Right cardiac atrium (tissue), 5 donors: ENCODE measurements at regions not wholly inside any gene's neighbourhood (a gene's known extent, or its start where the extent isn't known, plus 50 kb on each side); places are given as distances from the start of the nearest gene placed in this dataset.
A peak's percentile ranks its signal among the peaks of the same experiment; 100 is the strongest.
"Not testable (repeated sequence)": the region's sequence is repeated elsewhere in the genome, so short reads cannot be mapped to it uniquely, and the experiment has no call there.

ENCODE experiments used
- ATAC-seq, 2 donors: fragments of 200-7000 bp; cut with Tn5 transposase; one replicate each; pipeline versions ENCODE4 v1.8.0 to v1.9.1; 2020; ENCODE audit warnings: moderate library complexity in 2 of 2, mild to moderate bottlenecking in 1 of 2
- DNase-seq, 3 donors: peaks; one replicate each; pipeline ENCODE4 v3.0.0-alpha.2; 2020
- H3K27ac ChIP-seq: one replicate; pipeline ENCODE4 v1.5.1; 2013; ENCODE audit warnings: mild to moderate bottlenecking, low read length, control low read depth, moderate library complexity
- H3K27me3 ChIP-seq: one replicate; pipeline ENCODE4 v1.6.1; 2013; ENCODE audit not compliant: control insufficient read depth, insufficient read depth
- H3K4me1 ChIP-seq: one replicate; pipeline ENCODE4 v1.6.1; 2013; ENCODE audit warnings: low read length; ENCODE audit not compliant: control insufficient read depth, insufficient read depth
- H3K4me3 ChIP-seq: one replicate; pipeline ENCODE4 v1.5.1; 2013; ENCODE audit warnings: low read length, control low read depth
- H3K9me3 ChIP-seq: one replicate; pipeline ENCODE4 v1.6.1; 2013; ENCODE audit warnings: low read length; ENCODE audit not compliant: control insufficient read depth
- WGBS: extraction: QIAGEN DNeasy Blood & Tissue Kit; methylation state at CpG from one replicate; pipeline ENCODE4 v1.1.7; 2013; 5-methylcytosine and 5-hydroxymethylcytosine counted together
- intact Hi-C, 4 donors: fragments of 100-400 bp; cut with DNase I; formaldehyde crosslinking; loops; one replicate each; pipeline versions ENCODE4 v1.11.0 to v1.14.0; 2022 to 2023
- donor health status: healthy with polysubstance abuse.
- donor health status: DM: no; HTN: yes; CAD: no.
- donor health status: DM: no; HTN: no; CAD: no.
- donor health status: DM: no; HTN: yes; CAD: no; lungs with severe emphysema.
- donor health status: DM: yes; HTN: yes; CAD: no.

GRCh38 chr6:50899306-50899870, 80.7 kb downstream of the TFAP2B start:
- no peak overlapping the region for H3K27ac ChIP-seq
- ATAC-seq (no peak), DNase-seq (no peak)
- no peaks in the 10 kb centered on the region for H3K9me3 ChIP-seq
- 71% methylated on average over 2 of the region's 2 CpGs for WGBS
- H3K27me3 ChIP-seq: no peaks in the 10 kb centered on the region
- no peaks in the 10 kb centered on the region for H3K4me1 ChIP-seq
- H3K4me3 ChIP-seq: no peak overlapping the region
- intact Hi-C loops: no loop called here

- H3K27me3 ChIP-seq: no peaks in the 10 kb centered on the region
- no peaks in the 10 kb centered on the region for H3K9me3 ChIP-seq
- no peak for DNase-seq
- no peak overlapping the region for H3K4me3 ChIP-seq
- no peak for ATAC-seq
- H3K27ac ChIP-seq: no peak overlapping the region
- intact Hi-C loops: no loop called here
- no peaks in the 10 kb centered on the region for H3K4me1 ChIP-seq
Observed at GRCh38 chr6:50902260-50902659, 83.6 kb downstream of the TFAP2B start.

GRCh38 chr6:50905297-50905696, 86.6 kb downstream of the TFAP2B start:
- Histone ChIP-seq H3K4me3 (no peak overlapping the region), H3K4me1 (no peaks in the 10 kb centered on the region), H3K27ac (no peak overlapping the region), H3K9me3 (no peaks in the 10 kb centered on the region), H3K27me3 (no peaks in the 10 kb centered on the region)
- DNase-seq (no peak), ATAC-seq (no peak)
- intact Hi-C loops: no loop called here
- WGBS: 65% methylated on average over 5 of the region's 5 CpGs

GRCh38 chr6:50907565-50907964, 88.9 kb downstream of the TFAP2B start:
- ATAC-seq: no peak

GRCh38 chr6:50913105-50913770, 94.6 kb downstream of the TFAP2B start:
- Histone ChIP-seq H3K4me1 (no peaks in the 10 kb centered on the region), H3K9me3 (no peaks in the 10 kb centered on the region), H3K27ac (no peak overlapping the region), H3K27me3 (no peaks in the 10 kb centered on the region), H3K4me3 (no peak overlapping the region)
- peak in 1 of 3 donors; percentile 36 for DNase-seq
- no peak for ATAC-seq
- intact Hi-C loops: no loop called here
- WGBS: 95% methylated on average over 20 of the region's 20 CpGs

More at GRCh38 chr6:50907565-50907964, 88.9 kb downstream of the TFAP2B start:
- no peak overlapping the region for H3K4me3 ChIP-seq
- H3K9me3 ChIP-seq: no peaks in the 10 kb centered on the region
- H3K27ac ChIP-seq: no peak overlapping the region
- H3K27me3 ChIP-seq: no peaks in the 10 kb centered on the region
- H3K4me1 ChIP-seq: no peaks in the 10 kb centered on the region
- intact Hi-C loops: no loop called here
- no peak for DNase-seq

- H3K27me3 ChIP-seq, DNase-seq, intact Hi-C loops, H3K9me3 ChIP-seq, H3K4me3 ChIP-seq, ATAC-seq, H3K4me1 ChIP-seq, H3K27ac ChIP-seq: not testable (repeated sequence)
- WGBS: 95% methylated on average over 7 of the region's 7 CpGs
Observed at GRCh38 chr6:50921378-50921777, 102.7 kb downstream of the TFAP2B start.

- Histone ChIP-seq H3K4me1 (no peaks in the 10 kb centered on the region), H3K27ac (no peak overlapping the region), H3K27me3 (no peaks in the 10 kb centered on the region), H3K9me3 (no peaks in the 10 kb centered on the region), H3K4me3 (no peak overlapping the region)
- no peak for DNase-seq
- WGBS: 92% methylated on average over 4 of the region's 4 CpGs
- intact Hi-C loops: no loop called here
- no peak for ATAC-seq
Observed at GRCh38 chr6:50921968-50922367, 103.3 kb downstream of the TFAP2B start.

GRCh38 chr6:50922579-50923525, 104.2 kb downstream of the TFAP2B start:
- H3K27ac ChIP-seq: no peak overlapping the region
- no peak overlapping the region for H3K4me3 ChIP-seq
- ATAC-seq (no peak), DNase-seq (no peak)
- intact Hi-C loops: no loop called here
- no peaks in the 10 kb centered on the region for H3K9me3 ChIP-seq
- no peaks in the 10 kb centered on the region for H3K27me3 ChIP-seq
- WGBS: 0% methylated on average over 1 of the region's 1 CpG
- H3K4me1 ChIP-seq: no peaks in the 10 kb centered on the region

- ATAC-seq (no peak), DNase-seq (no peak)
- 31% methylated on average over 3 of the region's 3 CpGs for WGBS
- intact Hi-C loops: no loop called here
- Histone ChIP-seq H3K27ac (no peak overlapping the region), H3K9me3 (no peaks in the 10 kb centered on the region), H3K4me1 (no peaks in the 10 kb centered on the region), H3K4me3 (no peak overlapping the region), H3K27me3 (no peaks in the 10 kb centered on the region)
Observed at GRCh38 chr6:50924758-50925157, 106.1 kb downstream of the TFAP2B start.

- H3K27me3 ChIP-seq: no peaks in the 10 kb centered on the region
- H3K9me3 ChIP-seq: no peaks in the 10 kb centered on the region
- no peaks in the 10 kb centered on the region for H3K4me1 ChIP-seq
- no peak overlapping the region for H3K4me3 ChIP-seq
- H3K27ac ChIP-seq: no peak overlapping the region
- intact Hi-C loops: no loop called here
- ATAC-seq: no peak
- no peak for DNase-seq
Observed at GRCh38 chr6:50925548-50925947, 106.9 kb downstream of the TFAP2B start.

GRCh38 chr6:50925981-50926380, 107.3 kb downstream of the TFAP2B start:
- Histone ChIP-seq H3K9me3 (no peaks in the 10 kb centered on the region), H3K27ac (no peak overlapping the region), H3K4me1 (no peaks in the 10 kb centered on the region), H3K27me3 (no peaks in the 10 kb centered on the region), H3K4me3 (no peak overlapping the region)
- 43% methylated on average over 2 of the region's 2 CpGs for WGBS
- intact Hi-C loops: no loop called here
- no peak for ATAC-seq
- DNase-seq: no peak
